ENCODE measurements at regions not wholly inside any gene's neighbourhood (a gene's known extent, or its start where the extent isn't known, plus 50 kb on each side); places are given as distances from the start of the nearest gene placed in this dataset.

DNA sequence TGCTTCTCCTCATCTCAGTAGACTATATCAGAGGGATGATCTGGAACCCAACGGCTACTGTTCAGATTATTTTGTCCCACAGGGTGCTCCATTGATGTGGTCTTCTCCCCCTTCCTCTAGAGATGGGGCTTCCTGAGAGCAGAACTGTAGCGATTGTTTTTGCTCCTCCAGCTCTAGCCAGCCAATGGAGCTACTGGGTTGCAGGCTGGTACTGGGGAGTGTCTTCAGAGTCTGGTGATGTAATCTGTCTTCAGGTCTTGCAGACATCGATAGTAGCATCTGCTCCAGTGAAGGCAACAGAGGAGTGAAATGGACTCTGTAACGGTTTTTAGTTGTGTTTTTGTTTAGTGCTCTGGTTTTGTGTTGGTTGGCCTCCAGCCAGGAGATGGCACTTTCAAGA, 621.9 kb downstream of the RNF144A start:
- DNase-seq (ENCODE audit: low read depth, low spot score): no peak
- RAD21 ChIA-PET (ENCODE audit: low non-redundant PET in 1 of 2, low total read pairs in 2 of 2, uncharacterized antibody in 2 of 2, unreplicated experiment in 2 of 2): no interaction called here
- Histone ChIP-seq H2AFZ (ENCODE audit: low read depth, low read length, poor library complexity, severe bottlenecking) (no peak overlapping the region), H3K36me3 (ENCODE audit: control insufficient read depth in 1 of 2, insufficient read depth in 2 of 2, low read length in 2 of 2) (no peaks in the 10 kb centered on the region), H3K9me3 (ENCODE audit: control insufficient read depth in 1 of 2, insufficient read depth in 1 of 2, low read depth in 1 of 2, low read length in 2 of 2) (no peaks in the 10 kb centered on the region), H3K4me2 (ENCODE audit: low read length) (no peak overlapping the region), H3K79me2 (ENCODE audit: insufficient read depth, low read length) (no peaks in the 10 kb centered on the region), H3K9ac (ENCODE audit: low read length) (no peak overlapping the region), H4K20me1 (ENCODE audit: insufficient read depth) (no peaks in the 10 kb centered on the region), H3K27ac (ENCODE audit: low read depth, low read length) (no peak overlapping the region), H3K4me3 (replicated peaks in 1 of 2; ENCODE audit: low read depth in 1 of 2, low read length in 2 of 2) (no peak overlapping the region), H3K4me1 (ENCODE audit: control insufficient read depth in 1 of 2, insufficient read depth in 2 of 2, low read length in 2 of 2) (no peaks in the 10 kb centered on the region), H3K9me2 (ENCODE audit: insufficient read depth) (no peaks in the 10 kb centered on the region), H3K27me3 (ENCODE audit: insufficient read depth, low read length) (no peaks in the 10 kb centered on the region)
- TF ChIP-seq YY1 (IDR thresholded peaks at IDR 0.05; ENCODE audit: extremely low read depth, insufficient replicate concordance, low read depth, low read length) (no peak), SRF (IDR thresholded peaks at IDR 0.05; ENCODE audit: low read depth) (no peak), RAD21 (IDR thresholded peaks at IDR 0.05; ENCODE audit: low read depth) (no peak), SP1 (IDR thresholded peaks at IDR 0.05; ENCODE audit: low read depth) (no peak), TCF7L2 (IDR thresholded peaks at IDR 0.05; ENCODE audit: borderline replicate concordance, extremely low read depth, insufficient read depth, insufficient read length) (no peak), EGR1 (IDR thresholded peaks at IDR 0.05; ENCODE audit: low read depth) (no peak), POLR2AphosphoS5 (IDR thresholded peaks at IDR 0.05; ENCODE audit: low read depth, low read length) (no peak), EZH2 (IDR thresholded peaks at IDR 0.05) (no peak), CBX3 (IDR thresholded peaks at IDR 0.05; ENCODE audit: low read depth) (no peak), EZH2phosphoT487 (IDR thresholded peaks at IDR 0.05; ENCODE audit: borderline replicate concordance) (no peak), CTCF (IDR thresholded peaks at IDR 0.05 in 2 of 3, conservative IDR thresholded peaks at IDR 0.05 in 1 of 3; ENCODE audit: borderline replicate concordance in 1 of 3, insufficient read depth in 1 of 3, low read depth in 2 of 3, low read length in 2 of 3) (no peak), ELF1 (IDR thresholded peaks at IDR 0.05; ENCODE audit: borderline replicate concordance, low read depth) (no peak), POLR2A (IDR thresholded peaks at IDR 0.05; ENCODE audit: borderline replicate concordance, extremely low read depth, insufficient read depth, insufficient read length) (no peak), CEBPB (IDR thresholded peaks at IDR 0.05; ENCODE audit: low read depth) (no peak), ZNF274 (IDR thresholded peaks at IDR 0.05; ENCODE audit: low read depth, low read length) (no peak), SIN3A (IDR thresholded peaks at IDR 0.05; ENCODE audit: low read depth) (no peak)
- TF ChIP-seq, protein P1, sequence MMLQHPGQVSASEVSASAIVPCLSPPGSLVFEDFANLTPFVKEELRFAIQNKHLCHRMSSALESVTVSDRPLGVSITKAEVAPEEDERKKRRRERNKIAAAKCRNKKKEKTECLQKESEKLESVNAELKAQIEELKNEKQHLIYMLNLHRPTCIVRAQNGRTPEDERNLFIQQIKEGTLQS (IDR thresholded peaks at IDR 0.05): no peak
- TF ChIP-seq, protein P2, sequence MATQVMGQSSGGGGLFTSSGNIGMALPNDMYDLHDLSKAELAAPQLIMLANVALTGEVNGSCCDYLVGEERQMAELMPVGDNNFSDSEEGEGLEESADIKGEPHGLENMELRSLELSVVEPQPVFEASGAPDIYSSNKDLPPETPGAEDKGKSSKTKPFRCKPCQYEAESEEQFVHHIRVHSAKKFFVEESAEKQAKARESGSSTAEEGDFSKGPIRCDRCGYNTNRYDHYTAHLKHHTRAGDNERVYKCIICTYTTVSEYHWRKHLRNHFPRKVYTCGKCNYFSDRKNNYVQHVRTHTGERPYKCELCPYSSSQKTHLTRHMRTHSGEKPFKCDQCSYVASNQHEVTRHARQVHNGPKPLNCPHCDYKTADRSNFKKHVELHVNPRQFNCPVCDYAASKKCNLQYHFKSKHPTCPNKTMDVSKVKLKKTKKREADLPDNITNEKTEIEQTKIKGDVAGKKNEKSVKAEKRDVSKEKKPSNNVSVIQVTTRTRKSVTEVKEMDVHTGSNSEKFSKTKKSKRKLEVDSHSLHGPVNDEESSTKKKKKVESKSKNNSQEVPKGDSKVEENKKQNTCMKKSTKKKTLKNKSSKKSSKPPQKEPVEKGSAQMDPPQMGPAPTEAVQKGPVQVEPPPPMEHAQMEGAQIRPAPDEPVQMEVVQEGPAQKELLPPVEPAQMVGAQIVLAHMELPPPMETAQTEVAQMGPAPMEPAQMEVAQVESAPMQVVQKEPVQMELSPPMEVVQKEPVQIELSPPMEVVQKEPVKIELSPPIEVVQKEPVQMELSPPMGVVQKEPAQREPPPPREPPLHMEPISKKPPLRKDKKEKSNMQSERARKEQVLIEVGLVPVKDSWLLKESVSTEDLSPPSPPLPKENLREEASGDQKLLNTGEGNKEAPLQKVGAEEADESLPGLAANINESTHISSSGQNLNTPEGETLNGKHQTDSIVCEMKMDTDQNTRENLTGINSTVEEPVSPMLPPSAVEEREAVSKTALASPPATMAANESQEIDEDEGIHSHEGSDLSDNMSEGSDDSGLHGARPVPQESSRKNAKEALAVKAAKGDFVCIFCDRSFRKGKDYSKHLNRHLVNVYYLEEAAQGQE (IDR thresholded peaks at IDR 0.05; ENCODE audit: low read depth): no peak
- TF ChIP-seq, protein P3, sequence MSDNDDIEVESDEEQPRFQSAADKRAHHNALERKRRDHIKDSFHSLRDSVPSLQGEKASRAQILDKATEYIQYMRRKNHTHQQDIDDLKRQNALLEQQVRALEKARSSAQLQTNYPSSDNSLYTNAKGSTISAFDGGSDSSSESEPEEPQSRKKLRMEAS (IDR thresholded peaks at IDR 0.05): no peak
- no TSS peak for BruUV-seq (replicated peaks)
- no peak for ATAC-seq
- CTCF ChIA-PET: no interaction called here
- POLR2A ChIA-PET: no interaction called here
- intact Hi-C loops (cut with micrococcal nuclease): no loop called here
